Activated T-cell treated with anti-CD3 and anti-CD28 coated beads, Interleukin-2, amount 50 U/mL, for 72 hours (primary cell): ENCODE measurements at regions not wholly inside any gene's neighbourhood (a gene's known extent, or its start where the extent isn't known, plus 50 kb on each side); places are given as distances from the start of the nearest gene placed in this dataset.

ENCODE experiments used
- ATAC-seq, 2 donors: fragments of 150-1000 bp; cut with Tn5 transposase; replicated peaks in 1 of 2; 2 replicates each; pipeline ENCODE4 v1.10.0; 2021; ENCODE audit warnings: moderate library complexity in 2 of 2, mild to moderate bottlenecking in 1 of 2
- DNase-seq, 2 donors: peaks; one replicate each; pipeline ENCODE4 v3.0.0; 2021 to 2022; ENCODE audit warnings: mixed read lengths in 1 of 2
- H3K27ac Mint-ChIP-seq: one replicate; pipeline ENCODE4 v1.8.0; 2022; ENCODE audit warnings: mild to moderate bottlenecking, moderate library complexity, mixed read lengths
- H3K27me3 Mint-ChIP-seq: one replicate; pipeline ENCODE4 v1.8.0; 2022; ENCODE audit warnings: low read depth, mixed read lengths
- H3K36me3 Mint-ChIP-seq, 2 donors: one replicate each; pipeline ENCODE4 v1.8.0; 2022; ENCODE audit warnings: mixed read lengths in 2 of 2, mild to moderate bottlenecking in 1 of 2; ENCODE audit not compliant: insufficient read depth in 2 of 2
- H3K4me1 Mint-ChIP-seq: one replicate; pipeline ENCODE4 v1.8.0; 2022; ENCODE audit warnings: low read depth, mixed read lengths
- H3K4me3 Mint-ChIP-seq, 2 donors: one replicate each; pipeline ENCODE4 v1.8.0; 2022; ENCODE audit warnings: mild to moderate bottlenecking in 2 of 2, mixed read lengths in 2 of 2, moderate library complexity in 2 of 2
- H3K9me3 Mint-ChIP-seq, 2 donors: one replicate each; pipeline ENCODE4 v1.8.0; 2022; ENCODE audit warnings: mixed read lengths in 2 of 2

- H3K9me3 Mint-ChIP-seq, result peaks cover 0 to 1% of the 10 kb centered on the region in 2 donors
- no peaks in the 10 kb centered on the region for H3K4me1 Mint-ChIP-seq
These were observed 412.1 kb downstream of the NPIPA7 start for GRCh38 chr16:16791051-16791450.

GRCh38 chr16:16797239-16797638 lies 418.3 kb downstream of the NPIPA7 start:
- Mint-ChIP-seq H3K9me3 (peaks cover 0 to 1% of the 10 kb centered on the region in 2 donors), H3K36me3 (no peaks in the 10 kb centered on the region), H3K4me1 (no peaks in the 10 kb centered on the region), H3K27me3 (peaks cover 7% of the 10 kb centered on the region), H3K4me3 (no peak overlapping the region), H3K27ac (no peak overlapping the region)
- ATAC-seq (no peak), DNase-seq (no peak)

More at GRCh38 chr16:16791051-16791450, 412.1 kb downstream of the NPIPA7 start:
- H3K27me3 Mint-ChIP-seq, result peaks cover 5% of the 10 kb centered on the region
- H3K27ac Mint-ChIP-seq, result no peak overlapping the region
- H3K4me3 Mint-ChIP-seq, result no peak overlapping the region
- DNase-seq, result no peak
- peaks cover 2 to 7% of the 10 kb centered on the region in 2 donors for H3K36me3 Mint-ChIP-seq
- ATAC-seq, result no peak

DNA sequence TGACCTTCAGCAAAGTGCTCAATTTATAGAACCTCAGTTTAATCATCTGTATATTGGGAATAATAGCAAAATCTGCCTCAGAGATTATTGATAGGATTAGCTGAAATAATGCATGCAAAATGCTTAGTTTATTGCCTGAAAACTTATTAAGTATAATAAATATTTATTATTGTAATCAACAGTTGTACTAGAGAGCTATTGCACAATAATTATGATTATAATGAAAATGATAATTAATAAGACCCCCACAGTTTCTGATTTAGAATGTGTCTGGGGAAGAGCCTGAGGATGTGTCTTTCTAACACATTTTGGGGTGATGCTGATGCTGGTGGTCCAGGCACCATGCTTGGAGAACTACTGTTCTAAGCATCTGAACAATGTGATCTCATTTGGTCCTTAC lies 419.6 kb downstream of the NPIPA7 start:
- no peak for DNase-seq
- ATAC-seq, result no peak
- peaks cover 13% of the 10 kb centered on the region for H3K27me3 Mint-ChIP-seq
- H3K27ac Mint-ChIP-seq, result no peak overlapping the region
- no peaks in the 10 kb centered on the region for H3K36me3 Mint-ChIP-seq
- no peak overlapping the region for H3K4me3 Mint-ChIP-seq
- peaks cover 0 to 1% of the 10 kb centered on the region in 2 donors for H3K9me3 Mint-ChIP-seq
- no peaks in the 10 kb centered on the region for H3K4me1 Mint-ChIP-seq

DNA sequence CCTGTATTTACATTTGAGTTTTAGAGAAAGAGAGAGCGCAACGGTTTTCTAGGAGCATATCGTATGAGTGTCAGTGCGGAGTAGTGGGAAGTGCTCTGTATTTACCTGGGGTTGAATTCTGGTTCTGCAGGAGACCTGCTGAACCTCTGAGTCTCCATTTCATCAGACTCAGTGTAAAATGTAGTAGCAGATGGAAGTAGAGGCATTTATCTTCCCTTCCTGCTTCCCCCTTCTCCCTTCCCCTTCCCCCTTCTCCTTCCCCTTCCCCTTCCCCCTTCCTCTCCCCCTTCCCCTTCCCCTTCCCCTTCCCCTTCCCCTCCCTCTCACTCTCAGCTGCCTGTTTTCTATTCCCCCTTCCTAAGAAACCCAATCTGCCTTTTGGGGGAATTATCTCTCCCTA lies 426.9 kb downstream of the NPIPA7 start:
- no peaks in the 10 kb centered on the region for H3K4me1 Mint-ChIP-seq

DNA sequence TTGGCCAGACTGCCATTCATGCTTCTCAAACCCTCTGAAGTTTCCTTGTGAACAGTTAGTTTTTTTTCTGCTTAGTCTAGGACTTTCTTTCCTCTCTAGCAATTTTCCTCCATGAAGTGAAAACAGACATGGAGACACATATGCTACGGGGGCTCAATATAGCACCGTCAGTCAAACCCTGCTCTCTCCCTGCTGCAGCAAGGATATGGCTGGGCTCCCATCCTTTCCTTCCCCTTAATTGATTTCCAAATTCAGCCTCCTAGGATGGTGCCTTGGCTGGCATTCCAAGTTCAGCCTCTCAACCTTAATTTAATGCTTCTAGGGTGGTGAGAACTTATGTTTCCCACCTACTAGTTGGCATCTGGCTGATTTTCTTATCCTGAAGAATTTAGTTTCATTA lies 436.7 kb downstream of the NPIPA7 start:
- H3K36me3 Mint-ChIP-seq, result peaks cover 0 to 2% of the 10 kb centered on the region in 2 donors
- H3K27ac Mint-ChIP-seq, result no peak overlapping the region
- H3K9me3 Mint-ChIP-seq, result peaks cover 3 to 5% of the 10 kb centered on the region in 2 donors
- H3K4me1 Mint-ChIP-seq, result no peaks in the 10 kb centered on the region
- peaks cover 7% of the 10 kb centered on the region for H3K27me3 Mint-ChIP-seq
- no peak overlapping the region for H3K4me3 Mint-ChIP-seq
- ATAC-seq, result no peak
- DNase-seq, result no peak

More for the DNA sequence above, 426.9 kb downstream of the NPIPA7 start:
- H3K27me3 Mint-ChIP-seq, result peaks cover 38% of the 10 kb centered on the region
- H3K4me3 Mint-ChIP-seq, result no peak overlapping the region
- H3K9me3 Mint-ChIP-seq, result peaks cover 0 to 1% of the 10 kb centered on the region in 2 donors
- H3K27ac Mint-ChIP-seq, result no peak overlapping the region
- no peak for DNase-seq
- H3K36me3 Mint-ChIP-seq, result no peaks in the 10 kb centered on the region
- no peak for ATAC-seq

DNA sequence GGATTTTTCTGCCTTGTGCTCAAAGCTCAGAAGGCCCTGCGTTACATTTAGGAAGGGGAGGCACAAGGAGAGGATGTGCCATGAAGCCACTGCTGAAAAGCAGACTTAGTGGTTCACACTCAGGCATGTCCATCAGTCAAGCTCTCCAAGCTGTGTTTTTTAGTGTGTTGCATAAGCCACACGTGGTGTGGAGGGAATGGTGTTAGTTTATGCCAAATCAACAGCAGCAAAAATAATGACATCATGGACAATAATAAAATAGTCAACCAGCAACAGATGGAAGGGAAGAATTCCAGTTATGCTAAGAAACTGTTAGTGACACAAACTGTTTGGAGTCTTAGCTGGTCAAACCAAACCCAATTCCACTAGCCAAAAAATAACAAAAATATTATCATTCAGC lies 438.3 kb downstream of the NPIPA7 start:
- H3K4me3 Mint-ChIP-seq, result no peak overlapping the region
- peaks cover 5 to 9% of the 10 kb centered on the region in 2 donors for H3K9me3 Mint-ChIP-seq
- H3K4me1 Mint-ChIP-seq, result no peaks in the 10 kb centered on the region
- H3K36me3 Mint-ChIP-seq, result peaks cover 2 to 6% of the 10 kb centered on the region in 2 donors
- H3K27ac Mint-ChIP-seq, result no peak overlapping the region
- ATAC-seq (no peak), DNase-seq (no peak)
- H3K27me3 Mint-ChIP-seq, result no peaks in the 10 kb centered on the region

- H3K36me3 Mint-ChIP-seq, result peaks cover 2 to 6% of the 10 kb centered on the region in 2 donors
- no peak overlapping the region for H3K27ac Mint-ChIP-seq
- no peak for ATAC-seq
- peaks cover 8% of the 10 kb centered on the region for H3K27me3 Mint-ChIP-seq
- peaks cover 5 to 10% of the 10 kb centered on the region in 2 donors for H3K9me3 Mint-ChIP-seq
- H3K4me3 Mint-ChIP-seq, result no peak overlapping the region
- no peak for DNase-seq
- no peaks in the 10 kb centered on the region for H3K4me1 Mint-ChIP-seq
These were observed 442.3 kb downstream of the NPIPA7 start for GRCh38 chr16:16821261-16821660.

- peaks cover 0 to 1% of the 10 kb centered on the region in 2 donors for H3K9me3 Mint-ChIP-seq
- DNase-seq, result no peak
- H3K4me3 Mint-ChIP-seq, result no peak overlapping the region
- H3K4me1 Mint-ChIP-seq, result peaks cover 13% of the 10 kb centered on the region
- no peaks in the 10 kb centered on the region for H3K36me3 Mint-ChIP-seq
- peaks cover 41% of the 10 kb centered on the region for H3K27me3 Mint-ChIP-seq
- no peak for ATAC-seq
- H3K27ac Mint-ChIP-seq, result no peak overlapping the region
These were observed 450.0 kb downstream of the NPIPA7 start for GRCh38 chr16:16828913-16829398.

DNA sequence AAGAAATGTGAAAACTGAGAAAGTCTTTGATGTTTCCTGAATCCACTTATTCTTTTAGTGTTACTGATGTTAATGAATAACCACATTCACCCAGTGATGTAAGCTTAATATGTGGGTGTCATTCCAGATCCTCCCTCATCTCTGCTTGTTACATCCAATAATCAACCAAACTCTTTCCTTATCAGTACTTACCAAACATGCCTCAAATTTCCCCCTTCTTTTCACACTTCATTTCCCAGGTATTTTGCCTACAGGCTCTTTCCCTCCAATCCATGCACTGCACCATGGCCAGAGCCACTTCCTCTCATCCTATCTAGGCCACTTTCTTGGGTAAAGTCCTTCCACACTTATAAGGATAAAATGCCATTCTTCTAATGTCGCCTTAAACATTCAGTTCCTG lies 451.5 kb downstream of the NPIPA7 start:
- ATAC-seq (no peak), DNase-seq (no peak)
- Mint-ChIP-seq H3K27ac (no peak overlapping the region), H3K36me3 (no peaks in the 10 kb centered on the region), H3K4me3 (no peak overlapping the region), H3K4me1 (peaks cover 13% of the 10 kb centered on the region), H3K9me3 (no peaks in the 10 kb centered on the region), H3K27me3 (peaks cover 41% of the 10 kb centered on the region)

DNA sequence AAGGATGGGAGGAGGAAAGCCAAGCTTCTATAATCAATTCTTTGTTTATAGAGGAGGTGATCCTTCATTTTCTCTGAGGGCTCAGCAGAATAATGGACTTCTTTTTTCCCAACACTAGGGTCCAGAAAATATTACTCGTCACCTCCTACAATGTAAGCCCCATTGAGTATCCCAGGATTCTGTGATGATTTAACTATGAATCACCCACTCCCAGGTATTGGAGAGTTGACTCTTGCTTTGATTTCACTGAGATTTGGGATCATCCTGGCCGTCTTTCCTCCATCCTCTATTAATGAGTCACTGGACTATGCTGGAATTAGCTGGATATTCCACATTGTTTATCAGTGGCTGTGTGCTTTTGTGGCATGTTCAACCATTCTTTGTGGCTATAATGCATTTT lies 452.0 kb downstream of the NPIPA7 start:
- ATAC-seq (no peak), DNase-seq (no peak)
- H3K4me3 Mint-ChIP-seq, result no peak overlapping the region
- H3K4me1 Mint-ChIP-seq, result peaks cover 13% of the 10 kb centered on the region
- no peaks in the 10 kb centered on the region for H3K9me3 Mint-ChIP-seq
- no peaks in the 10 kb centered on the region for H3K36me3 Mint-ChIP-seq
- no peak overlapping the region for H3K27ac Mint-ChIP-seq
- H3K27me3 Mint-ChIP-seq, result peaks cover 35% of the 10 kb centered on the region

DNA sequence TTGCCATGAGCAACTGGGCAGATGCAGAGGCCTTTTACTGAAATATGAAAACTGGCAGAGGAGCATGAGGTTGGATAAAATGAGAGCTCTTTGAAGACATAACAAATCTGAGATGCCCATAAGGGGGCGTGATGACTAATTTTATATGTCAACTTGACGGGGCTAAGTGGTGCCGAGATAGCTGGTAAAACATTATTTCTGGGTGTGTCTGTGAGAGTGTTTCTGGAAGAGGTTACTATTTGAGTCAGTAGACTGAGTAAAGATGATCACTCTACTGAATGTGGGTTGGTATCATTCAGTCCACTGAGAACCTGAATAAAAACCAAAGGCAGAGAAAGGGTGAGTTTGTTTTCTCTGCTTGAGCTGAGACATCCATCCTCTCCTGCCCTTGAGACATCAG lies 454.2 kb downstream of the NPIPA7 start:
- ATAC-seq, result peak in 1 of 2 donors; percentile 41
- Mint-ChIP-seq H3K36me3 (no peaks in the 10 kb centered on the region), H3K9me3 (no peaks in the 10 kb centered on the region), H3K27me3 (peaks cover 25% of the 10 kb centered on the region), H3K4me1 (peaks cover 11% of the 10 kb centered on the region), H3K27ac (no peak overlapping the region), H3K4me3 (no peak overlapping the region)
- no peak for DNase-seq

DNA sequence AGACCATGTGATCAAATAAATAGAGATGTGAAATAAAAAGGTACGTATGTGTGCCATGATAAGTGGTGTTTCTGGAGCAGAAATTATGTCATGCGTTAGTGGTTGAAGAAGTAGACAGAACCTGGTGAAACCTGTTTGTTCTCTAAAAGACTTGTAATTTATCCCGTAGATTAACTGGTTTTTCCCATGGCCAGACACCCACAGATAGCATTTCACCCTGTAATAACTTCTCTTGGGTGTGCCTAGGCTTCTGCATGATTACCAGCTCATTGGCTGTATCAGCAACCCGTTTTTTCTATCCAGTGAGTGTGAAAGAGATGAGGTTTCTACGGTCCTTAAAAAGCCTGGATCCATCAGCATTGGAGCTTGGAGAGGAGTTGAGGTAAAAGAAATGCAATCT lies 471.3 kb downstream of the NPIPA7 start:
- ATAC-seq, result no peak
- Mint-ChIP-seq H3K4me1 (no peaks in the 10 kb centered on the region), H3K36me3 (no peaks in the 10 kb centered on the region), H3K27me3 (no peaks in the 10 kb centered on the region), H3K4me3 (no peak overlapping the region), H3K9me3 (no peaks in the 10 kb centered on the region), H3K27ac (no peak overlapping the region)
- no peak for DNase-seq

DNA sequence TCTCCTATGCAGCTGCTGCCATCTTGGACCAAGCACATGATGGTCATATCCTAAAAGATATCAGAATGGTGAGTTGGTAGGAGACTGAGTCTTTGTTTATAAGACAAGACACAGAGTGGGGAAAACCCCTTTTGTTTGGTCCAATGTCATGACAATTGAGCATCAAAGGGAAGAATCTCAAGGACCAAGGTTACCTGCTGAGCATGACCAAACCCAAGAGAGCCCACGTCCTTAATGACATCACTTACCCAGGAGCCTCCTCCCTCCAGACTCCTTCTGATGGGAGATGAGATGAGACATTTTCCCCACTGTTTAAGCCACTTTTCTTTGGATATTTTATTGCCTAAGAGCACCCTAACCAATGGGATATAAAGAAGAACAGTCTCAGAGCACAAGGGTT lies 478.1 kb downstream of the NPIPA7 start:
- no peaks in the 10 kb centered on the region for H3K4me1 Mint-ChIP-seq
- no peak overlapping the region for H3K27ac Mint-ChIP-seq
- H3K27me3 Mint-ChIP-seq, result peaks cover 10% of the 10 kb centered on the region
- DNase-seq (no peak), ATAC-seq (no peak)
- H3K4me3 Mint-ChIP-seq, result no peak overlapping the region
- H3K36me3 Mint-ChIP-seq, result no peaks in the 10 kb centered on the region
- H3K9me3 Mint-ChIP-seq, result no peaks in the 10 kb centered on the region

GRCh38 chr16:16857603-16858283 lies 478.8 kb downstream of the NPIPA7 start:
- no peaks in the 10 kb centered on the region for H3K36me3 Mint-ChIP-seq
- DNase-seq (no peak), ATAC-seq (no peak)
- H3K27ac Mint-ChIP-seq, result no peak overlapping the region
- no peaks in the 10 kb centered on the region for H3K4me1 Mint-ChIP-seq
- H3K4me3 Mint-ChIP-seq, result no peak overlapping the region
- no peaks in the 10 kb centered on the region for H3K9me3 Mint-ChIP-seq
- H3K27me3 Mint-ChIP-seq, result peaks cover 10% of the 10 kb centered on the region
